Thyroid gland (tissue), 4 donors: ENCODE measurements at regions not wholly inside any gene's neighbourhood (a gene's known extent, or its start where the extent isn't known, plus 50 kb on each side); places are given as distances from the start of the nearest gene placed in this dataset.
A peak's percentile ranks its signal among the peaks of the same experiment; 100 is the strongest.

ENCODE experiments used
- DNase-seq, 2 donors: peaks; one replicate each; pipeline ENCODE4 v3.0.0-alpha.2; 2019
- H3K27ac ChIP-seq, 3 donors: fragments of 200-600 bp; sonication (generic); 1 replicate in 2 of 3; 2 replicates in 1 of 3; pipeline ENCODE4 v1.5.1; 2016 to 2019; ENCODE audit warnings: mild to moderate bottlenecking in 1 of 3, moderate library complexity in 1 of 3
- H3K27me3 ChIP-seq: fragments of 200-600 bp; sonication (generic); one replicate; pipeline ENCODE4 v1.5.1; 2019
- H3K36me3 ChIP-seq, 2 donors: fragments of 200-600 bp; sonication (generic); one replicate each; pipeline ENCODE4 v1.5.1; 2016 to 2019
- H3K4me1 ChIP-seq, 2 donors: fragments of 200-600 bp; sonication (generic); one replicate each; pipeline ENCODE4 v1.5.1; 2017 to 2019
- H3K4me3 ChIP-seq, 3 donors: fragments of 200-600 bp; sonication (generic); replicated peaks in 1 of 3; 1 replicate in 2 of 3; 2 replicates in 1 of 3; pipeline ENCODE4 v1.5.1; 2016; ENCODE audit warnings: mild to moderate bottlenecking in 1 of 3
- H3K9me3 ChIP-seq: fragments of 200-600 bp; sonication (generic); one replicate; pipeline ENCODE4 v1.5.1; 2017
- CTCF ChIP-seq, 6 experiments: fragments of 200-600 bp in 3 of 6; fragments of 450-650 bp in 3 of 6; sonication (generic) in 3 of 6; IDR thresholded peaks; one replicate each; pipeline ENCODE4 v1.5.1; 2016 to 2019; ENCODE audit warnings: antibody characterized with exemption in 6 of 6, mild to moderate bottlenecking in 2 of 6, inconsistent platforms in 1 of 6, moderate library complexity in 1 of 6
- POLR2A ChIP-seq, 2 donors: fragments of 450-650 bp; IDR thresholded peaks; one replicate each; pipeline ENCODE4 v1.6.1; 2017; ENCODE audit warnings: antibody characterized with exemption in 2 of 2, mild to moderate bottlenecking in 2 of 2, moderate library complexity in 1 of 2
- WGBS, 2 donors: methylation state at CpG; one replicate each; pipeline ENCODE4 v1.1.5; 2017; 5-methylcytosine and 5-hydroxymethylcytosine counted together
- intact Hi-C: fragments of 100-400 bp; cut with DNase I; formaldehyde crosslinking; loops from one replicate; pipeline ENCODE4 v1.15.1; 2023

GRCh38 chr2:43059183-43059897, 167.1 kb downstream of the ZFP36L2 start:
- no peak for TF ChIP-seq CTCF (IDR thresholded peaks at IDR 0.05)
- TF ChIP-seq POLR2A (IDR thresholded peaks at IDR 0.05) = no peak
- intact Hi-C loops = no loop called here
- WGBS, 2 donors = 25 to 33% methylated on average over 12 of the region's 12 CpGs
- Histone ChIP-seq H3K4me1 (peaks cover 7 to 8% of the 10 kb centered on the region in 2 donors), H3K27me3 (no peaks in the 10 kb centered on the region), H3K4me3 (no peak overlapping the region), H3K36me3 (no peaks in the 10 kb centered on the region), H3K27ac (peak overlapping the region in 2 of 3 donors; percentile 45 to 62), H3K9me3 (no peaks in the 10 kb centered on the region)
- peak; percentile 94 to 97 for DNase-seq

GRCh38 chr2:43058726-43059110, 167.7 kb downstream of the ZFP36L2 start:
- H3K27ac ChIP-seq = peak overlapping the region in 1 of 3 donors; percentile 45
- H3K4me1 ChIP-seq = peaks cover 7 to 8% of the 10 kb centered on the region in 2 donors
- WGBS, 2 donors = 87 to 96% methylated on average over 3 of the region's 3 CpGs
- no peak for TF ChIP-seq CTCF (IDR thresholded peaks at IDR 0.05)
- no peak for TF ChIP-seq POLR2A (IDR thresholded peaks at IDR 0.05)
- no peak overlapping the region for H3K4me3 ChIP-seq
- H3K36me3 ChIP-seq = no peaks in the 10 kb centered on the region
- no peaks in the 10 kb centered on the region for H3K9me3 ChIP-seq
- DNase-seq = no peak
- no peaks in the 10 kb centered on the region for H3K27me3 ChIP-seq
- intact Hi-C loops = no loop called here

- H3K27ac ChIP-seq = no peak overlapping the region
- no peaks in the 10 kb centered on the region for H3K36me3 ChIP-seq
- peaks cover 7 to 8% of the 10 kb centered on the region in 2 donors for H3K4me1 ChIP-seq
- no peaks in the 10 kb centered on the region for H3K9me3 ChIP-seq
- intact Hi-C loops = no loop called here
- H3K4me3 ChIP-seq = no peak overlapping the region
- 90 to 94% methylated on average over 20 of the region's 20 CpGs for WGBS, 2 donors
- no peaks in the 10 kb centered on the region for H3K27me3 ChIP-seq
- TF ChIP-seq POLR2A (IDR thresholded peaks at IDR 0.05) = no peak
- TF ChIP-seq CTCF (IDR thresholded peaks at IDR 0.05) = no peak
- DNase-seq = no peak
Measured at GRCh38 chr2:43057742-43058725, 168.4 kb downstream of the ZFP36L2 start.

GRCh38 chr2:43057026-43057741, 169.2 kb downstream of the ZFP36L2 start:
- WGBS, 2 donors = 79 to 91% methylated on average over 16 of the region's 16 CpGs
- no peak for TF ChIP-seq POLR2A (IDR thresholded peaks at IDR 0.05)
- no peak for TF ChIP-seq CTCF (IDR thresholded peaks at IDR 0.05)
- peak in 1 of 2 donors; percentile 48 for DNase-seq

More at GRCh38 chr2:43057026-43057741, 169.2 kb downstream of the ZFP36L2 start:
- Histone ChIP-seq H3K4me1 (peaks cover 7 to 8% of the 10 kb centered on the region in 2 donors), H3K9me3 (no peaks in the 10 kb centered on the region), H3K27ac (no peak overlapping the region), H3K27me3 (no peaks in the 10 kb centered on the region), H3K36me3 (no peaks in the 10 kb centered on the region), H3K4me3 (no peak overlapping the region)
- intact Hi-C loops = no loop called here
